ENCODE measurements at regions not wholly inside any gene's neighbourhood (a gene's known extent, or its start where the extent isn't known, plus 50 kb on each side); places are given as distances from the start of the nearest gene placed in this dataset.

DNA sequence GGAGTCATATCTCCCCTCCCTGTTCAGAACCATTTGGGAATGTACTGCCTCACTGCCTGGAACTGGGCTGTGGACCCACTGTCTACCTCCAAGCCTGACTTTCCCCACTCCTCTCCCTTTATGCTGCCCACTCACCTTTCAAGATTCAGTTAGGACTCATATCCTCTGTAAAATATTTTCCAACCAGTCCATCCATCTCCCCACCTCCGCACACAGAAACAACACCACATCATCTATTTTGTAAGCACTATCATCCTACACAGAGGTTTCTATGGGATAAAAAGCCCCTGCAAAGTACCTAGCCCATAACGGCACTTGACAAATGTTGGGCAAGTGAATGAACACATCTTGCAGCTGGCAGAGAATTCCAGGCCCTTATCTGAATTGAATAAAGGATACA is 250.8 kb downstream of the ANAPC1 start:
- Histone ChIP-seq H4K5ac (ENCODE audit: insufficient read length, low read depth, low read length) (no peak overlapping the region), H4K20me1 (ENCODE audit: control insufficient read depth, insufficient read depth, insufficient read length) (no peaks in the 10 kb centered on the region), H2AK5ac (ENCODE audit: insufficient read length, low read length) (no peak overlapping the region), H3K4me2 (ENCODE audit: insufficient read depth, insufficient read length, low read length) (no peak overlapping the region), H3K4ac (ENCODE audit: low read depth, low read length) (no peak overlapping the region), H3K4me1 (ENCODE audit: insufficient read depth, low read length) (no peaks in the 10 kb centered on the region), H2BK12ac (ENCODE audit: insufficient read length, low read depth, low read length) (no peak overlapping the region), H3K56ac (ENCODE audit: insufficient read length, low read depth, low read length) (no peak overlapping the region), H3K79me2 (ENCODE audit: insufficient read depth, low read length) (no peaks in the 10 kb centered on the region), H2BK5ac (ENCODE audit: insufficient read length, low read length) (no peak overlapping the region), H3K27ac (ENCODE audit: insufficient read length, low read depth, low read length) (no peak overlapping the region), H3K9ac (ENCODE audit: extremely low read depth, insufficient read length, low read length) (no peak overlapping the region), H2BK120ac (ENCODE audit: low read depth, low read length, poor library complexity, severe bottlenecking) (no peak overlapping the region), H2BK15ac (ENCODE audit: low read depth, low read length) (no peak overlapping the region), H3K27me3 (ENCODE audit: insufficient read depth, low read length) (no peaks in the 10 kb centered on the region), H3K79me1 (ENCODE audit: insufficient read depth, low read depth, low read length, poor library complexity, severe bottlenecking) (no peaks in the 10 kb centered on the region), H2AFZ (ENCODE audit: low read length) (no peak overlapping the region), H4K91ac (ENCODE audit: insufficient read length, low read depth, low read length) (no peak overlapping the region), H3K23ac (ENCODE audit: insufficient read length, low read depth, low read length) (no peak overlapping the region), H4K8ac (replicated peaks; ENCODE audit: insufficient read length, low read depth, low read length) (no peak overlapping the region), H3K14ac (ENCODE audit: insufficient read depth, low read length) (no peak overlapping the region), H3K18ac (ENCODE audit: insufficient read length, low read depth, low read length) (no peak overlapping the region), H3T11ph (ENCODE audit: low read length) (no peak overlapping the region), H2BK20ac (ENCODE audit: low read depth, low read length, poor library complexity, severe bottlenecking) (no peak overlapping the region), H3K23me2 (ENCODE audit: insufficient read length, low read depth, low read length, poor library complexity, severe bottlenecking) (no peaks in the 10 kb centered on the region), H3K9me3 (ENCODE audit: control insufficient read depth, low read depth, low read length) (no peaks in the 10 kb centered on the region)
- no CpG with 5 or more reads among the region's 2 CpGs for WGBS (ENCODE audit: extremely low coverage, insufficient read length, low lambda C conversion rate)
- Mint-ChIP-seq H3K4me1 (peaks cover 0 to 3% of the 10 kb centered on the region in 2 experiments; a peak in 1 of 4 replicates), H3K36me3 (ENCODE audit: insufficient read depth in 1 of 3, low read depth in 3 of 3) (peaks cover 6 to 30% (median 18%) of the 10 kb centered on the region in 3 experiments; a peak in 6 of 7 replicates), H3K27me3 (ENCODE audit: low read depth) (peaks cover 5% of the 10 kb centered on the region), H3K4me3 (no peak overlapping the region), H3K27ac (no peak overlapping the region), H3K9me3 (peaks cover 23 to 28% of the 10 kb centered on the region in 2 experiments)
- TF ChIP-seq, protein P1, sequence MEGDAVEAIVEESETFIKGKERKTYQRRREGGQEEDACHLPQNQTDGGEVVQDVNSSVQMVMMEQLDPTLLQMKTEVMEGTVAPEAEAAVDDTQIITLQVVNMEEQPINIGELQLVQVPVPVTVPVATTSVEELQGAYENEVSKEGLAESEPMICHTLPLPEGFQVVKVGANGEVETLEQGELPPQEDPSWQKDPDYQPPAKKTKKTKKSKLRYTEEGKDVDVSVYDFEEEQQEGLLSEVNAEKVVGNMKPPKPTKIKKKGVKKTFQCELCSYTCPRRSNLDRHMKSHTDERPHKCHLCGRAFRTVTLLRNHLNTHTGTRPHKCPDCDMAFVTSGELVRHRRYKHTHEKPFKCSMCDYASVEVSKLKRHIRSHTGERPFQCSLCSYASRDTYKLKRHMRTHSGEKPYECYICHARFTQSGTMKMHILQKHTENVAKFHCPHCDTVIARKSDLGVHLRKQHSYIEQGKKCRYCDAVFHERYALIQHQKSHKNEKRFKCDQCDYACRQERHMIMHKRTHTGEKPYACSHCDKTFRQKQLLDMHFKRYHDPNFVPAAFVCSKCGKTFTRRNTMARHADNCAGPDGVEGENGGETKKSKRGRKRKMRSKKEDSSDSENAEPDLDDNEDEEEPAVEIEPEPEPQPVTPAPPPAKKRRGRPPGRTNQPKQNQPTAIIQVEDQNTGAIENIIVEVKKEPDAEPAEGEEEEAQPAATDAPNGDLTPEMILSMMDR (conservative IDR thresholded peaks at IDR 0.05), result no peak
- DNase-seq, result no peak

All from H9 (cell line).